GM21723 (cell line): ENCODE measurements at regions not wholly inside any gene's neighbourhood (a gene's known extent, or its start where the extent isn't known, plus 50 kb on each side); places are given as distances from the start of the nearest gene placed in this dataset.

Experiments
- ATAC-seq: cut with Tn5 transposase; IDR thresholded peaks from one replicate; pipeline ENCODE4 v1.9.1; 2021; ENCODE audit warnings: mild to moderate bottlenecking, moderate library complexity; ENCODE audit not compliant: unreplicated experiment

GRCh38 chr18:31213641-31214040 lies 51.0 kb upstream of the DSC1 start:
- no peak for ATAC-seq

- ATAC-seq: no peak
Observed at GRCh38 chr18:31217038-31217849, 54.6 kb upstream of the DSC1 start.

GRCh38 chr18:31218671-31219383 lies 56.2 kb upstream of the DSC1 start:
- no peak for ATAC-seq

- no peak for ATAC-seq
Observed at GRCh38 chr18:31219395-31219794, 56.7 kb upstream of the DSC1 start.

- ATAC-seq: no peak
Observed at GRCh38 chr18:31223371-31223770, 60.7 kb upstream of the DSC1 start.

GRCh38 chr18:31225668-31226067 lies 63.0 kb upstream of the DSC1 start:
- ATAC-seq: no peak

GRCh38 chr18:31227497-31228229 lies 65.0 kb upstream of the DSC1 start:
- no peak for ATAC-seq

- ATAC-seq: no peak
Observed at GRCh38 chr18:31229829-31230228, 67.2 kb upstream of the DSC1 start.

- no peak for ATAC-seq
Observed at GRCh38 chr18:31230495-31230894, 67.8 kb upstream of the DSC1 start.

- ATAC-seq: no peak
Observed at GRCh38 chr18:31232013-31232412, 69.4 kb upstream of the DSC1 start.

- ATAC-seq: no peak
Observed at GRCh38 chr18:31232775-31233424, 70.2 kb upstream of the DSC1 start.

GRCh38 chr18:31233621-31234275 lies 71.1 kb upstream of the DSC1 start:
- ATAC-seq: no peak

GRCh38 chr18:31235856-31236255 lies 73.2 kb upstream of the DSC1 start:
- ATAC-seq: no peak

GRCh38 chr18:31237142-31237541 lies 74.5 kb upstream of the DSC1 start:
- ATAC-seq: no peak

GRCh38 chr18:31241425-31241824 lies 76.5 kb upstream of the DSG1 start:
- no peak for ATAC-seq

GRCh38 chr18:31241900-31242409 lies 76.0 kb upstream of the DSG1 start:
- ATAC-seq: no peak

GRCh38 chr18:31243740-31244512 lies 74.0 kb upstream of the DSG1 start:
- ATAC-seq: no peak

- no peak for ATAC-seq
Observed at GRCh38 chr18:31244771-31245394, 73.1 kb upstream of the DSG1 start.

GRCh38 chr18:31245820-31246219 lies 72.1 kb upstream of the DSG1 start:
- ATAC-seq: no peak
